ENCODE measurements at regions not wholly inside any gene's neighbourhood (a gene's known extent, or its start where the extent isn't known, plus 50 kb on each side); places are given as distances from the start of the nearest gene placed in this dataset.

- intact Hi-C loops (cut with DNase I; ENCODE audit: low total_unique reads), result no loop called here
- DNase-seq, result no peak
- TF ChIP-seq EP300 (IDR thresholded peaks at IDR 0.05; ENCODE audit: low read depth), result no peak
- no peak for TF ChIP-seq POLR2AphosphoS5 (IDR thresholded peaks at IDR 0.05)
- no peak for TF ChIP-seq CTCF (IDR thresholded peaks at IDR 0.05)
- TF ChIP-seq POLR2A (IDR thresholded peaks at IDR 0.05), result no peak
- peaks cover 17% of the 10 kb centered on the region for H3K27me3 ChIP-seq
- WGBS, 2 donors (ENCODE audit: low coverage in 1 of 2), result 58% methylated on average over 3 of the region's 3 CpGs; no CpG with 5 or more reads in 1 of the 2 donors
- no peak overlapping the region for H3K4me3 ChIP-seq
- peaks cover 0 to 5% (median 2%) of the 10 kb centered on the region in 4 donors for H3K4me1 ChIP-seq
- H3K27ac ChIP-seq, result no peak overlapping the region
- no peaks in the 10 kb centered on the region for H3K9me3 ChIP-seq
- no peaks in the 10 kb centered on the region for H3K36me3 ChIP-seq
- in situ Hi-C loops (cut with MboI; ENCODE audit: low pct_ligation_motif_present in 1 of 4, low pct_unique_long_range_greater_than_20kb in 1 of 4, low sequenced_read_pairs in 3 of 4), result no loop called here
Observed at GRCh38 chr15:59886441-59886840, 117.7 kb upstream of the FOXB1 start.

GRCh38 chr15:59885832-59886231 lies 118.3 kb upstream of the FOXB1 start:
- no peak overlapping the region for H3K27ac ChIP-seq
- WGBS, 2 donors (ENCODE audit: low coverage in 1 of 2), result 4 to 5% methylated on average over 7 of the region's 7 CpGs
- no peaks in the 10 kb centered on the region for H3K9me3 ChIP-seq
- peaks cover 15% of the 10 kb centered on the region for H3K27me3 ChIP-seq
- peaks cover 0 to 5% (median 2%) of the 10 kb centered on the region in 4 donors for H3K4me1 ChIP-seq
- in situ Hi-C loops (cut with MboI; ENCODE audit: low pct_ligation_motif_present in 1 of 4, low pct_unique_long_range_greater_than_20kb in 1 of 4, low sequenced_read_pairs in 3 of 4), result no loop called here
- intact Hi-C loops (cut with DNase I; ENCODE audit: low total_unique reads), result no loop called here
- no peak overlapping the region for H3K4me3 ChIP-seq
- no peak for DNase-seq
- no peak for TF ChIP-seq POLR2AphosphoS5 (IDR thresholded peaks at IDR 0.05)
- TF ChIP-seq CTCF (IDR thresholded peaks at IDR 0.05), result no peak
- TF ChIP-seq POLR2A (IDR thresholded peaks at IDR 0.05), result no peak
- TF ChIP-seq EP300 (IDR thresholded peaks at IDR 0.05; ENCODE audit: low read depth), result no peak
- no peaks in the 10 kb centered on the region for H3K36me3 ChIP-seq

- Histone ChIP-seq H3K9me3 (no peaks in the 10 kb centered on the region), H3K27me3 (peaks cover 7% of the 10 kb centered on the region), H3K4me1 (no peaks in the 10 kb centered on the region), H3K4me3 (no peak overlapping the region), H3K36me3 (no peaks in the 10 kb centered on the region), H3K27ac (no peak overlapping the region)
- in situ Hi-C loops (cut with MboI; ENCODE audit: low pct_ligation_motif_present in 1 of 4, low pct_unique_long_range_greater_than_20kb in 1 of 4, low sequenced_read_pairs in 3 of 4) (no loop called here), intact Hi-C loops (cut with DNase I; ENCODE audit: low total_unique reads) (loop anchor here (10.0 kb wide), 1 partner anchor 85 kb away; no protein-coding TSS in a partner anchor)
- no peak for DNase-seq
- 56% methylated on average over 2 of the region's 2 CpGs; no CpG with 5 or more reads in 1 of the 2 donors for WGBS, 2 donors (ENCODE audit: low coverage in 1 of 2)
- TF ChIP-seq POLR2A (IDR thresholded peaks at IDR 0.05), result no peak
- TF ChIP-seq CTCF (IDR thresholded peaks at IDR 0.05), result no peak
- no peak for TF ChIP-seq EP300 (IDR thresholded peaks at IDR 0.05; ENCODE audit: low read depth)
- TF ChIP-seq POLR2AphosphoS5 (IDR thresholded peaks at IDR 0.05), result no peak
Observed at GRCh38 chr15:59879506-59880265, 124.4 kb upstream of the FOXB1 start.

GRCh38 chr15:59876140-59876539 lies 128.0 kb upstream of the FOXB1 start:
- no peak overlapping the region for H3K4me3 ChIP-seq
- H3K27ac ChIP-seq, result no peak overlapping the region
- no peak for DNase-seq
- in situ Hi-C loops (cut with MboI; ENCODE audit: low pct_ligation_motif_present in 1 of 4, low pct_unique_long_range_greater_than_20kb in 1 of 4, low sequenced_read_pairs in 3 of 4), result no loop called here
- H3K9me3 ChIP-seq, result no peaks in the 10 kb centered on the region
- TF ChIP-seq CTCF (IDR thresholded peaks at IDR 0.05) (no peak), POLR2A (IDR thresholded peaks at IDR 0.05) (no peak), EP300 (IDR thresholded peaks at IDR 0.05; ENCODE audit: low read depth) (no peak), POLR2AphosphoS5 (IDR thresholded peaks at IDR 0.05) (no peak)
- no peaks in the 10 kb centered on the region for H3K36me3 ChIP-seq
- WGBS, 2 donors (ENCODE audit: low coverage in 1 of 2), result 74 to 77% methylated on average over 5 of the region's 5 CpGs
- H3K27me3 ChIP-seq, result peaks cover 22% of the 10 kb centered on the region
- no peaks in the 10 kb centered on the region for H3K4me1 ChIP-seq
- intact Hi-C loops (cut with DNase I; ENCODE audit: low total_unique reads), result loop anchor here (10.0 kb wide), 1 partner anchor 89 kb away; no protein-coding TSS in a partner anchor

Data from transverse colon (tissue), 4 donors.